HL-60 (cell line): ENCODE measurements at regions not wholly inside any gene's neighbourhood (a gene's known extent, or its start where the extent isn't known, plus 50 kb on each side); places are given as distances from the start of the nearest gene placed in this dataset.

Source experiments
- CTCF ChIP-seq: IDR thresholded peaks from one replicate; pipeline ENCODE4 v1.5.1; 2011; ENCODE audit warnings: low read length, control low read depth, inconsistent platforms; ENCODE audit not compliant: insufficient read depth
- GABPA ChIP-seq: IDR thresholded peaks from 2 replicates; pipeline ENCODE4 v1.6.1; 2012; ENCODE audit warnings: low read depth
- POLR2AphosphoS5 ChIP-seq: IDR thresholded peaks from 2 replicates; pipeline ENCODE4 v1.6.1; 2012; ENCODE audit warnings: low read depth
- SPI1 ChIP-seq: IDR thresholded peaks from 2 replicates; pipeline ENCODE4 v1.6.1; 2012; ENCODE audit warnings: low read depth, mild to moderate bottlenecking, borderline replicate concordance

GRCh38 chr10:129309565-129309964 is 157.5 kb upstream of the MGMT start:
- no peak for TF ChIP-seq CTCF
- TF ChIP-seq POLR2AphosphoS5 = no peak
- no peak for TF ChIP-seq GABPA
- TF ChIP-seq SPI1 = no peak
